WTC11 (cell line): ENCODE measurements at regions not wholly inside any gene's neighbourhood (a gene's known extent, or its start where the extent isn't known, plus 50 kb on each side); places are given as distances from the start of the nearest gene placed in this dataset.

Experiments
- ATAC-seq: fragments of 200-7000 bp; cut with Tn5 transposase; 2 replicates; pipeline ENCODE4 v1.10.0; 2021; ENCODE audit warnings: mild to moderate bottlenecking, moderate library complexity
- CTCF ChIA-PET: fragments of 300-600 bp; sonication (Branson Sonifier 250); formaldehyde crosslinking; loops from one replicate; lab custom pipeline; 2021; ENCODE audit warnings: antibody characterized with exemption; lab: Charles Lee
- POLR2A ChIA-PET: fragments of 350-600 bp; sonication (Branson Sonifier 250); formaldehyde crosslinking; loops from one replicate; lab custom pipeline; 2021; ENCODE audit warnings: antibody characterized with exemption; lab: Charles Lee
- DNase-seq: peaks from one replicate; pipeline ENCODE4 v3.0.0; 2021; ENCODE audit warnings: low spot score
- H3K27ac Mint-ChIP-seq: 2 replicates; pipeline ENCODE4 v1.8.0; 2021; ENCODE audit warnings: mixed read lengths
- H3K27me3 Mint-ChIP-seq: 2 replicates; pipeline ENCODE4 v1.8.0; 2021; ENCODE audit warnings: low read depth, mild to moderate bottlenecking, moderate library complexity, mixed read lengths
- H3K36me3 Mint-ChIP-seq: 2 replicates; pipeline ENCODE4 v1.8.0; 2021; ENCODE audit warnings: mixed read lengths
- H3K4me1 Mint-ChIP-seq: 2 replicates; pipeline ENCODE4 v1.8.0; 2022; ENCODE audit warnings: mixed read lengths
- H3K4me3 Mint-ChIP-seq: 2 replicates; pipeline ENCODE4 v1.8.0; 2021; ENCODE audit warnings: mild to moderate bottlenecking, moderate library complexity, mixed read lengths
- H3K9me3 Mint-ChIP-seq: 2 replicates; pipeline ENCODE4 v1.8.0; 2021; ENCODE audit warnings: mixed read lengths
- CREB1 ChIP-seq: sonication (generic); formaldehyde crosslinking; IDR thresholded peaks from 2 replicates; pipeline ENCODE4 v1.8.0; 2023; ENCODE audit warnings: mild to moderate bottlenecking, missing genetic modification reagents
- CREM ChIP-seq: sonication (generic); formaldehyde crosslinking; IDR thresholded peaks from 2 replicates; pipeline ENCODE4 v1.8.1; 2022; ENCODE audit warnings: mild to moderate bottlenecking, missing genetic modification reagents, moderate library complexity
- FOXJ3 ChIP-seq: sonication (generic); formaldehyde crosslinking; IDR thresholded peaks from 2 replicates; pipeline ENCODE4 v1.9.0; 2021; ENCODE audit warnings: missing genetic modification reagents, mild to moderate bottlenecking, borderline replicate concordance
- JAZF1 ChIP-seq: fragments of 250-450 bp; sonication (Bioruptor Pico); IDR thresholded peaks from 2 replicates; pipeline ENCODE4 v1.9.0; 2021; ENCODE audit warnings: moderate library complexity, mild to moderate bottlenecking, inconsistent platforms
- KAT7 ChIP-seq: sonication (generic); formaldehyde crosslinking; IDR thresholded peaks from 2 replicates; pipeline ENCODE4 v1.8.1; 2023; ENCODE audit warnings: missing genetic modification reagents, mild to moderate bottlenecking, borderline replicate concordance
- MYBL2 ChIP-seq: sonication (generic); formaldehyde crosslinking; IDR thresholded peaks from 2 replicates; pipeline ENCODE4 v1.8.1; 2023; ENCODE audit warnings: mild to moderate bottlenecking, moderate library complexity, missing genetic modification reagents
- NFATC4 ChIP-seq: fragments of 250-450 bp; sonication (Bioruptor Pico); IDR thresholded peaks from 2 replicates; pipeline ENCODE4 v1.9.0; 2021; ENCODE audit warnings: mild to moderate bottlenecking
- NFYB ChIP-seq: sonication (generic); formaldehyde crosslinking; conservative IDR thresholded peaks from 2 replicates; pipeline ENCODE4 v1.8.0; 2022; ENCODE audit warnings: low read depth, missing genetic modification reagents
- NR2C2 ChIP-seq: sonication (generic); formaldehyde crosslinking; IDR thresholded peaks from 2 replicates; pipeline ENCODE4 v1.8.0; 2022; ENCODE audit warnings: mild to moderate bottlenecking, missing genetic modification reagents
- PRRX2 ChIP-seq: fragments of 250-450 bp; sonication (Bioruptor Pico); IDR thresholded peaks from 2 replicates; pipeline ENCODE4 v1.8.0; 2021; ENCODE audit warnings: mild to moderate bottlenecking
- RORB ChIP-seq: fragments of 250-450 bp; sonication (Bioruptor Pico); IDR thresholded peaks from 2 replicates; pipeline ENCODE4 v1.9.0; 2021; ENCODE audit warnings: mild to moderate bottlenecking
- SMAD4 ChIP-seq: sonication (generic); formaldehyde crosslinking; IDR thresholded peaks from 2 replicates; pipeline ENCODE4 v1.8.0; 2022; ENCODE audit warnings: mild to moderate bottlenecking, missing genetic modification reagents
- SP1 ChIP-seq: sonication (generic); formaldehyde crosslinking; conservative IDR thresholded peaks from 2 replicates; pipeline ENCODE4 v1.8.1; 2022; ENCODE audit warnings: missing genetic modification reagents
- TCF7 ChIP-seq: sonication (generic); formaldehyde crosslinking; IDR thresholded peaks from 2 replicates; pipeline ENCODE4 v1.8.0; 2022; ENCODE audit warnings: mild to moderate bottlenecking, low read depth, missing genetic modification reagents, moderate library complexity
- ZNF219 ChIP-seq: sonication (generic); formaldehyde crosslinking; IDR thresholded peaks from 2 replicates; pipeline ENCODE4 v1.8.0; 2023; ENCODE audit warnings: missing genetic modification reagents, mild to moderate bottlenecking, borderline replicate concordance
- ZNF263 ChIP-seq: sonication (generic); formaldehyde crosslinking; IDR thresholded peaks from 2 replicates; pipeline ENCODE4 v1.8.1; 2022; ENCODE audit warnings: low read depth, mild to moderate bottlenecking, moderate library complexity, missing genetic modification reagents
- ZNF671 ChIP-seq: fragments of 250-450 bp; sonication (Bioruptor Pico); IDR thresholded peaks from 2 replicates; pipeline ENCODE4 v1.8.0; 2021; ENCODE audit warnings: mild to moderate bottlenecking
- TF ChIP-seq, protein P1 (sequence below): sonication (generic); formaldehyde crosslinking; conservative IDR thresholded peaks from 2 replicates; pipeline ENCODE4 v1.8.1; 2022; ENCODE audit warnings: mild to moderate bottlenecking, missing genetic modification reagents
- TF ChIP-seq, protein P2 (sequence below): sonication (generic); formaldehyde crosslinking; IDR thresholded peaks from 2 replicates; pipeline ENCODE4 v1.8.1; 2023; ENCODE audit warnings: mild to moderate bottlenecking, missing genetic modification reagents, borderline replicate concordance
- TF ChIP-seq, protein P3 (sequence below): sonication (generic); formaldehyde crosslinking; IDR thresholded peaks from 2 replicates; pipeline ENCODE4 v1.8.1; 2022; ENCODE audit warnings: missing genetic modification reagents, borderline replicate concordance
- TF ChIP-seq, protein P4 (sequence below): sonication (generic); formaldehyde crosslinking; IDR thresholded peaks from 2 replicates; pipeline ENCODE4 v1.8.0; 2022; ENCODE audit warnings: mild to moderate bottlenecking, missing genetic modification reagents
- TF ChIP-seq, protein P5 (sequence below): sonication (generic); formaldehyde crosslinking; IDR thresholded peaks from 2 replicates; pipeline ENCODE4 v1.8.0; 2023; ENCODE audit warnings: missing genetic modification reagents, mild to moderate bottlenecking, borderline replicate concordance
- TF ChIP-seq, protein P6 (sequence below): fragments of 250-450 bp; sonication (Bioruptor Pico); IDR thresholded peaks from 2 replicates; pipeline ENCODE4 v1.9.0; 2021; ENCODE audit warnings: mild to moderate bottlenecking

DNA sequence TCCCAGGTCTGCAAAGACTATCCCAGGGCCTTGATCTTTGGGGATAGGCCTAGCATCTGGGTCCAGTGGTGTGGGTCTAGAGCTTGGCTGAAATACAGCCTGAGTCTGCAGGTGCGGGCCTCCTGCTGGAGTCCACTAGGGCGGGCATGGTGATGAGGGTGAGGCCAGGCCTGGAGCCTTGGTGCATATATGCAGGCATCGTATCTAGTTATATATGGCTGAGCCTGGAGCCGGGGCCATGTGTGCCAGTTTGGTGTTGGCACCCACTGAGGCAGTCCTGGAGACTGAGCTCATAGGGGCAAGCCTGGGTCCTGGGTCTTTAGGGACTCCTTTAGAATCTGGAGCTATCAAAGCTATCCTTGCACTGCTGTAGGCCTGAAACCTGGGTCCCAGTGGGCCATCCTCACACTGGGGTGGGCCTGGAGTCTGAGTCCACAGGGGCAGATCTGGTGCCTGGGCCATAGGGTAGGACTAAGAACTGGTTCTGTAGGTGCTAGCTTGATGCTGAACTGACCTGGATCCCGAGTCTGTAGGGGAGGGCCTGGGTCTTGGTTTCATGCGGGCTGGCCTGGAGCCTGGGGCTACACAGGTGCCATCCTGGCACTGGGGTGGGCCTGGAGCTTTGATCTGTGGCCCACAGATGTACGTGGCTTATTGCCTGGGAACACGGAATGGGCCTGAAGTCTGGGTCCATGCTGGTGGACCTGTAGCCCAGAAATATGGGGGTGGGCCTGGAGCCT, 346.5 kb upstream of the MEF2C start:
- Mint-ChIP-seq H3K27ac (no peak overlapping the region), H3K4me3 (no peak overlapping the region), H3K4me1 (no peaks in the 10 kb centered on the region), H3K27me3 (no peaks in the 10 kb centered on the region), H3K36me3 (no peaks in the 10 kb centered on the region), H3K9me3 (no peaks in the 10 kb centered on the region)
- ChIA-PET POLR2A (no interaction called here), CTCF (no interaction called here)
- DNase-seq = no peak
- ATAC-seq = no peak
- TF ChIP-seq CREB1 (CRISPR knock-in tag) (no peak), SMAD4 (no peak), TCF7 (CRISPR knock-in tag) (no peak), NFATC4 (CRISPR knock-in tag) (no peak), FOXJ3 (CRISPR knock-in tag) (no peak), ZNF263 (no peak), PRRX2 (CRISPR knock-in tag) (no peak), NFYB (CRISPR knock-in tag) (no peak), RORB (CRISPR knock-in tag) (no peak), NR2C2 (CRISPR knock-in tag) (no peak), ZNF219 (CRISPR knock-in tag) (no peak), JAZF1 (CRISPR knock-in tag) (no peak), CREM (CRISPR knock-in tag) (no peak), MYBL2 (CRISPR knock-in tag) (no peak), KAT7 (no peak)
- TF ChIP-seq, protein P1, sequence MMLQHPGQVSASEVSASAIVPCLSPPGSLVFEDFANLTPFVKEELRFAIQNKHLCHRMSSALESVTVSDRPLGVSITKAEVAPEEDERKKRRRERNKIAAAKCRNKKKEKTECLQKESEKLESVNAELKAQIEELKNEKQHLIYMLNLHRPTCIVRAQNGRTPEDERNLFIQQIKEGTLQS (CRISPR knock-in tag) = no peak
- TF ChIP-seq, protein P2, sequence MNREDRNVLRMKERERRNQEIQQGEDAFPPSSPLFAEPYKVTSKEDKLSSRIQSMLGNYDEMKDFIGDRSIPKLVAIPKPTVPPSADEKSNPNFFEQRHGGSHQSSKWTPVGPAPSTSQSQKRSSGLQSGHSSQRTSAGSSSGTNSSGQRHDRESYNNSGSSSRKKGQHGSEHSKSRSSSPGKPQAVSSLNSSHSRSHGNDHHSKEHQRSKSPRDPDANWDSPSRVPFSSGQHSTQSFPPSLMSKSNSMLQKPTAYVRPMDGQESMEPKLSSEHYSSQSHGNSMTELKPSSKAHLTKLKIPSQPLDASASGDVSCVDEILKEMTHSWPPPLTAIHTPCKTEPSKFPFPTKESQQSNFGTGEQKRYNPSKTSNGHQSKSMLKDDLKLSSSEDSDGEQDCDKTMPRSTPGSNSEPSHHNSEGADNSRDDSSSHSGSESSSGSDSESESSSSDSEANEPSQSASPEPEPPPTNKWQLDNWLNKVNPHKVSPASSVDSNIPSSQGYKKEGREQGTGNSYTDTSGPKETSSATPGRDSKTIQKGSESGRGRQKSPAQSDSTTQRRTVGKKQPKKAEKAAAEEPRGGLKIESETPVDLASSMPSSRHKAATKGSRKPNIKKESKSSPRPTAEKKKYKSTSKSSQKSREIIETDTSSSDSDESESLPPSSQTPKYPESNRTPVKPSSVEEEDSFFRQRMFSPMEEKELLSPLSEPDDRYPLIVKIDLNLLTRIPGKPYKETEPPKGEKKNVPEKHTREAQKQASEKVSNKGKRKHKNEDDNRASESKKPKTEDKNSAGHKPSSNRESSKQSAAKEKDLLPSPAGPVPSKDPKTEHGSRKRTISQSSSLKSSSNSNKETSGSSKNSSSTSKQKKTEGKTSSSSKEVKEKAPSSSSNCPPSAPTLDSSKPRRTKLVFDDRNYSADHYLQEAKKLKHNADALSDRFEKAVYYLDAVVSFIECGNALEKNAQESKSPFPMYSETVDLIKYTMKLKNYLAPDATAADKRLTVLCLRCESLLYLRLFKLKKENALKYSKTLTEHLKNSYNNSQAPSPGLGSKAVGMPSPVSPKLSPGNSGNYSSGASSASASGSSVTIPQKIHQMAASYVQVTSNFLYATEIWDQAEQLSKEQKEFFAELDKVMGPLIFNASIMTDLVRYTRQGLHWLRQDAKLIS (CRISPR knock-in tag) = no peak
- TF ChIP-seq, protein P3, sequence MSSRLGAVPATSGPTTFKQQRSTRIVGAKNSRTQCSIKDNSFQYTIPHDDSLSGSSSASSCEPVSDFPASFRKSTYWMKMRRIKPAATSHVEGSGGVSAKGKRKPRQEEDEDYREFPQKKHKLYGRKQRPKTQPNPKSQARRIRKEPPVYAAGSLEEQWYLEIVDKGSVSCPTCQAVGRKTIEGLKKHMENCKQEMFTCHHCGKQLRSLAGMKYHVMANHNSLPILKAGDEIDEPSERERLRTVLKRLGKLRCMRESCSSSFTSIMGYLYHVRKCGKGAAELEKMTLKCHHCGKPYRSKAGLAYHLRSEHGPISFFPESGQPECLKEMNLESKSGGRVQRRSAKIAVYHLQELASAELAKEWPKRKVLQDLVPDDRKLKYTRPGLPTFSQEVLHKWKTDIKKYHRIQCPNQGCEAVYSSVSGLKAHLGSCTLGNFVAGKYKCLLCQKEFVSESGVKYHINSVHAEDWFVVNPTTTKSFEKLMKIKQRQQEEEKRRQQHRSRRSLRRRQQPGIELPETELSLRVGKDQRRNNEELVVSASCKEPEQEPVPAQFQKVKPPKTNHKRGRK (CRISPR knock-in tag) = no peak
- TF ChIP-seq, protein P4, sequence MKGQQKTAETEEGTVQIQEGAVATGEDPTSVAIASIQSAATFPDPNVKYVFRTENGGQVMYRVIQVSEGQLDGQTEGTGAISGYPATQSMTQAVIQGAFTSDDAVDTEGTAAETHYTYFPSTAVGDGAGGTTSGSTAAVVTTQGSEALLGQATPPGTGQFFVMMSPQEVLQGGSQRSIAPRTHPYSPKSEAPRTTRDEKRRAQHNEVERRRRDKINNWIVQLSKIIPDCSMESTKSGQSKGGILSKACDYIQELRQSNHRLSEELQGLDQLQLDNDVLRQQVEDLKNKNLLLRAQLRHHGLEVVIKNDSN (CRISPR knock-in tag) = no peak
- TF ChIP-seq, all 79 proteins: peak for 0

DNA sequence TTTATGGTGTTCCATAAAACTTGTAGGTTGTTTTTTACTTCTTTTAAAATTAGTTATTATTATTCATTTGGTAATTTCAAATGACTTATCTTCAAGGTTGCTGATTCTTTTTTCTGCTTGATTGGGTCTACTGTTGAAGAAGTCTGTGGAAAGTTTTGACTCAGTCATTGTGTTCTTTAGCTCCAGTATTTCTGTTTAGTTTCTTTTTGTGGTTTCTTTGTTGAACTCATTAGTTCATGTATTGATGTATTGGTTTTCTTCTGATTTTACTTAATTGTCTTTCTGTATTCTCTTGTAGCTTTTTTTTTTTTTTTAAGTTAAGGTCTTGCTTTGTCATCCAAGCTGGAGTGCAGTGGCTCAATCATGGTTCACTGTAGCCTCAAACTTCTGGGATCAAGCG, 345.4 kb upstream of the MEF2C start:
- CTCF ChIA-PET = no interaction called here
- Mint-ChIP-seq H3K4me1 (no peaks in the 10 kb centered on the region; the same call in 1 of the 2 replicates), H3K27ac (no peak overlapping the region), H3K9me3 (no peaks in the 10 kb centered on the region), H3K27me3 (no peaks in the 10 kb centered on the region), H3K4me3 (no peak overlapping the region), H3K36me3 (no peaks in the 10 kb centered on the region)
- DNase-seq (no peak), ATAC-seq (no peak)
- POLR2A ChIA-PET = no interaction called here
- TF ChIP-seq SP1 (CRISPR knock-in tag) (no peak), ZNF671 (CRISPR knock-in tag) (no peak)
- TF ChIP-seq, protein P5, sequence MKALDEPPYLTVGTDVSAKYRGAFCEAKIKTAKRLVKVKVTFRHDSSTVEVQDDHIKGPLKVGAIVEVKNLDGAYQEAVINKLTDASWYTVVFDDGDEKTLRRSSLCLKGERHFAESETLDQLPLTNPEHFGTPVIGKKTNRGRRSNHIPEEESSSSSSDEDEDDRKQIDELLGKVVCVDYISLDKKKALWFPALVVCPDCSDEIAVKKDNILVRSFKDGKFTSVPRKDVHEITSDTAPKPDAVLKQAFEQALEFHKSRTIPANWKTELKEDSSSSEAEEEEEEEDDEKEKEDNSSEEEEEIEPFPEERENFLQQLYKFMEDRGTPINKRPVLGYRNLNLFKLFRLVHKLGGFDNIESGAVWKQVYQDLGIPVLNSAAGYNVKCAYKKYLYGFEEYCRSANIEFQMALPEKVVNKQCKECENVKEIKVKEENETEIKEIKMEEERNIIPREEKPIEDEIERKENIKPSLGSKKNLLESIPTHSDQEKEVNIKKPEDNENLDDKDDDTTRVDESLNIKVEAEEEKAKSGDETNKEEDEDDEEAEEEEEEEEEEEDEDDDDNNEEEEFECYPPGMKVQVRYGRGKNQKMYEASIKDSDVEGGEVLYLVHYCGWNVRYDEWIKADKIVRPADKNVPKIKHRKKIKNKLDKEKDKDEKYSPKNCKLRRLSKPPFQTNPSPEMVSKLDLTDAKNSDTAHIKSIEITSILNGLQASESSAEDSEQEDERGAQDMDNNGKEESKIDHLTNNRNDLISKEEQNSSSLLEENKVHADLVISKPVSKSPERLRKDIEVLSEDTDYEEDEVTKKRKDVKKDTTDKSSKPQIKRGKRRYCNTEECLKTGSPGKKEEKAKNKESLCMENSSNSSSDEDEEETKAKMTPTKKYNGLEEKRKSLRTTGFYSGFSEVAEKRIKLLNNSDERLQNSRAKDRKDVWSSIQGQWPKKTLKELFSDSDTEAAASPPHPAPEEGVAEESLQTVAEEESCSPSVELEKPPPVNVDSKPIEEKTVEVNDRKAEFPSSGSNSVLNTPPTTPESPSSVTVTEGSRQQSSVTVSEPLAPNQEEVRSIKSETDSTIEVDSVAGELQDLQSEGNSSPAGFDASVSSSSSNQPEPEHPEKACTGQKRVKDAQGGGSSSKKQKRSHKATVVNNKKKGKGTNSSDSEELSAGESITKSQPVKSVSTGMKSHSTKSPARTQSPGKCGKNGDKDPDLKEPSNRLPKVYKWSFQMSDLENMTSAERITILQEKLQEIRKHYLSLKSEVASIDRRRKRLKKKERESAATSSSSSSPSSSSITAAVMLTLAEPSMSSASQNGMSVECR (CRISPR knock-in tag) = no peak
- TF ChIP-seq, protein P6, sequence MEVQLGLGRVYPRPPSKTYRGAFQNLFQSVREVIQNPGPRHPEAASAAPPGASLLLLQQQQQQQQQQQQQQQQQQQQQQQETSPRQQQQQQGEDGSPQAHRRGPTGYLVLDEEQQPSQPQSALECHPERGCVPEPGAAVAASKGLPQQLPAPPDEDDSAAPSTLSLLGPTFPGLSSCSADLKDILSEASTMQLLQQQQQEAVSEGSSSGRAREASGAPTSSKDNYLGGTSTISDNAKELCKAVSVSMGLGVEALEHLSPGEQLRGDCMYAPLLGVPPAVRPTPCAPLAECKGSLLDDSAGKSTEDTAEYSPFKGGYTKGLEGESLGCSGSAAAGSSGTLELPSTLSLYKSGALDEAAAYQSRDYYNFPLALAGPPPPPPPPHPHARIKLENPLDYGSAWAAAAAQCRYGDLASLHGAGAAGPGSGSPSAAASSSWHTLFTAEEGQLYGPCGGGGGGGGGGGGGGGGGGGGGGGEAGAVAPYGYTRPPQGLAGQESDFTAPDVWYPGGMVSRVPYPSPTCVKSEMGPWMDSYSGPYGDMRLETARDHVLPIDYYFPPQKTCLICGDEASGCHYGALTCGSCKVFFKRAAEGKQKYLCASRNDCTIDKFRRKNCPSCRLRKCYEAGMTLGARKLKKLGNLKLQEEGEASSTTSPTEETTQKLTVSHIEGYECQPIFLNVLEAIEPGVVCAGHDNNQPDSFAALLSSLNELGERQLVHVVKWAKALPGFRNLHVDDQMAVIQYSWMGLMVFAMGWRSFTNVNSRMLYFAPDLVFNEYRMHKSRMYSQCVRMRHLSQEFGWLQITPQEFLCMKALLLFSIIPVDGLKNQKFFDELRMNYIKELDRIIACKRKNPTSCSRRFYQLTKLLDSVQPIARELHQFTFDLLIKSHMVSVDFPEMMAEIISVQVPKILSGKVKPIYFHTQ = no peak
